Inflammatory macrophage treated with lipopolysaccharide for 1 hour (primary cell): ENCODE measurements at regions not wholly inside any gene's neighbourhood (a gene's known extent, or its start where the extent isn't known, plus 50 kb on each side); places are given as distances from the start of the nearest gene placed in this dataset.
"Not testable (repeated sequence)": the region's sequence is repeated elsewhere in the genome, so short reads cannot be mapped to it uniquely, and the experiment has no call there.

Source experiments
- DNase-seq, 2 donors: peaks; one replicate each; pipeline ENCODE4 v3.0.0-alpha.2; 2020 to 2022

DNA sequence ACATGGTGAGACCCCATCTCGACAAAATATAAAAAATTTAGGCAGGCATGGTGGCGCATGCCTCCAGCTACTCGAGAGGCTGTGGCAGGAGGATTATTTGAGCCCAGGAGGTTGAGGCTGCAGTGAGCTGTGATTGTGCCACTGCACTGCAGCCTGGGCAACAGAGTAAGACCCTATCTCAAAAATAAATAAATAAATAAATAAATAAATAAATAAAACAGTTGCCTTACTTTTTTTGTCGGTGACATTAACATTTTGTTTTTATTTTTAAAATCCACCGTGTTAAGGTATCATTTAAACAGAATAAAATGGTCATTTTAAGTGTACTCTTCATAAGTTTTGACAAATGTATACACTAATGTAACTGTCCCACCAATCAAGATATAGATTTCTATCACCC, 57.0 kb downstream of the RASL11A start:
- no peak for DNase-seq

DNA sequence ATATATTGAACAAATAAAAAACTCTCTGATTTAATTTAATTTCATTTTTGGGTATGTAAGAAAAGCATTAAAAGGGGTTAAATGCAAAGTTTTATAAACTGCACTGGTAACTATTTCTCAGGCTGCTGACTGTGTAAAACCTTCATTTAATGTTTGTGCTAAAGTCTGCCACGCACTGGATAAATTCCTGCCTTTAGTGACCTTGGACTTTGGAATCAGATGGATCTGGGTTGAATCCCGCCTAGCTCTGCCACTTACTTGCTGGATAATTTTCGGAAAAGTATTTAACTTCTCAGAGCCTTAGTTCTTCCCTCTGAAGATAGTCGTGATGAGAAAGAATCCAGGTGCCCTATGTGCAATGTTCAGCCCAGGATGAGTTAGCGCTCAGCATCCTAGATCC, 58.6 kb downstream of the RASL11A start:
- no peak for DNase-seq

DNA sequence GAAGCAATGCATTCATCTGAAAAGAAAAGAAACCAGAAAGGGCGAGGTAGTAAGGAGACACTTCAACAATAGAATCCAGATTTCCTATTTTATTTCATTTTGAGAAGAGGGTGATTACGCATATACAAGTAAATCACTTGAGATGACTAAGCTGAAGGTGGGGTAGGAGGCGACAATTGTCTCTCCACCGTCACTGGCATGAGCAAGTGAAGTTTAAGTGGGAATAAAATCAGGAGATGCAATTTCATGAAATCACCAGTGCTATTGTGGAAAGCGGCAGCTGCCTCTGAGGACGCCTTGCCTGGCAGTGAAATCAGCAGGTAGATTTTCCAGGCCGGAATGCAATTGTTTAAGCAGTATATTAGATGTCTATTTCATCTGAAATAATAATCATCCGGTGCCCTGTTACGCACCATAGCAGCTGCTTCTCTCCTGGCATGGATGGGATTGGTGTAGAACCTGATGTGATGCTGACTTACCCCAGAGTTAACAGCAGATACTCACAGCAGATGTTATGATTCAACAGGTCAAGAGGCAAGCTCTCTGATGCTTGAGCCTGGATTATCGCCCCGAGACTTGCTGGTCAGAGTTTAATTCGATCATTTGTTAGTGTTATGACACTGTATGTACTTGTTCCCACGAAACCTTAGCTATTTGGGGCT, 64.3 kb downstream of the RASL11A start:
- no peak for DNase-seq

DNA sequence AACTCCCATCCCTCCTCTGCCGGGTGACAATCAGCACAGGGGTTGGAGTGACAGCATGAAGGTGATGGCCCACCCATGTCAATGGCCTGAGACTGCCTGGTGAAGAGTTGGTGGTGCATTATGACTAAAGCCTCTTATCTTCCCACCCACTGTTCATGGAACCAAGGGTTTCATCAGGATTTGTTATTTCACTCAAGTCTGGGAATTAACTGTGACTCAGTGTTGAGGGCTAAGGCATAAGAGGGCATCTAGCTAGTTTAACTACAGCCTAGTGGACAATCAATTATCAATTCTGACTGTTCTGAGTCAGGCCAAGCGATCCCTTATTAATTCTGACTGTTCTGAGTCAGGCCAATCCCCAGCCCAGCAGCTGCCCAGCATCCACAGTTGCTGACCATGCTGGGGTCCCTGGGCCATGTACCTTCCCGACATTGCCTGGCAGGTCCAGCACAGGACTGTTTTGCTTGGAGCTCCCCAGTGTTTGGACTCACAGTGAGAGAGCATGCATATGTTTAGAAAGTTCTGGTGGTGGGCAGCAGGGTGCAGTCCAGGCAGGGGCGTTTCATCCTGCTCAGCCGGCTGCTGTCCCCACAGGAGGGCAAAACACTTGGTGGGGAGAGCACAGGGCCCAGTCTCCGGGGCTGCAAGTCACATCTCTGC, 65.5 kb downstream of the RASL11A start:
- DNase-seq, result peak in 1 of 2 donors; percentile 8

DNA sequence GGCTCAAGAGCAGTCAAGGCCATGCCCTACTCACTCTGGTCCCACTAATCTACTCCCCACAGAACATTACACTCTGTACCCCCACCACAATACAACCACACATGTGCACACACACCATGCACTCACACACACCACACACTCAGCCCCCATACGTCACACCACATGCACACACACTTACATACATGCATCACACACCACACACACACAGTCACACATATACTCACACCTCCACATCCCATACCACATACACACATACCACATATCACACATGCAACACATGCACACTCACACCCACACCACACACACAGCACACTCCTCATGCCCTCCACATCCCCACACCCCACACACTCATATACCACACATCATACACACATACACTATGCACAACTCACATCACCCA, 67.6 kb downstream of the RASL11A start:
- no peak for DNase-seq

GRCh38 chr13:27338816-27339215, 68.2 kb downstream of the RASL11A start:
- DNase-seq, result no peak

DNA sequence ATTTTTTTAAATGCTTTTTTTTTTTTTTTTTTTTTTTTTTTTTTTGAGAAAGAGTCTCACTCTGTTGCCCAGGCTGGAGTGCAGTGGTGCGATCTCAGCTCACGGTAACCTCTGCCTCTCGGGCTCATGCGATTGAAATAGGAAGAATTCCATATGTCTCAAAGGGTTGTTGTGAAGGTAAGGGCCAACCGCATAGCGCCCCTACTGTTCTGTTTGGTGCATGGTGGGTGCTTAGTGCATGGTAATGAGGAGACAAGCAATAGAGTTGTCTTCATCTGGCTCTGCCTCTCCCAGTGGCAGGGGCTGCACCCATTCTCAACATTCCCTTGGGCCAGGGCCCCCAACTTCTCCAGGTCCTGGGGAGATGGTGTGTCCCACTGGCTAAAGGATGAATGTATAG, 68.7 kb downstream of the RASL11A start:
- DNase-seq, result peak; percentile 24 to 55

GRCh38 chr13:27341616-27342015, 71.0 kb downstream of the RASL11A start:
- DNase-seq, result no peak

DNA sequence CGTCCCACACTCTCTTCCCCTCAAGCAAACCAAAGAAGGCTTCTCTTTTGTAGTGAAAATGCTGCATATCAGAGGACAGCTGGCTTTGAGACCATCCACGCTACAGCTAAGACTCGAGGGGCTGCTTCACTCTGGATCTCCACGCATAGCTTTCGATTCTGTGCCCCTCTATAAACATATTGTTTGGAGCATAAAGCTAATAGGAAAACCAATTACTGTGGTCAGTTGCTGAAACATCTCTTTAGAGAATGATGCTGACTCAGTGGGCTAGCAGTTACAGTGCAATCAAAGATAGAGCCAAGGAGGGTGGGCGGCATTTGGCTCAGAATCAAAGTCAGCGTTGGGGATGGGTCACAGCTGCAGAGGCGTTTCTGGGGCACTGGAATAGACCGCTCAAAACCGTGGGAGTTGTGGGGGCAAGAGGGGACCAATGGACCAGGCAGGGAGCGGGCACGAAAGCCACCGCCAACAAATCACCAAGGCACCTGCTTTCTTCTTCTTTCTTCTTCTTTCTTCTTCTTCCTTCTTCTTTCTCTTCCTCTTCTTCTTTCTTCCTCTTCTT, 76.7 kb downstream of the RASL11A start:
- no peak for DNase-seq

- no peak for DNase-seq
These were observed 76.0 kb upstream of the GTF3A start for GRCh38 chr13:27348461-27348860.

DNA sequence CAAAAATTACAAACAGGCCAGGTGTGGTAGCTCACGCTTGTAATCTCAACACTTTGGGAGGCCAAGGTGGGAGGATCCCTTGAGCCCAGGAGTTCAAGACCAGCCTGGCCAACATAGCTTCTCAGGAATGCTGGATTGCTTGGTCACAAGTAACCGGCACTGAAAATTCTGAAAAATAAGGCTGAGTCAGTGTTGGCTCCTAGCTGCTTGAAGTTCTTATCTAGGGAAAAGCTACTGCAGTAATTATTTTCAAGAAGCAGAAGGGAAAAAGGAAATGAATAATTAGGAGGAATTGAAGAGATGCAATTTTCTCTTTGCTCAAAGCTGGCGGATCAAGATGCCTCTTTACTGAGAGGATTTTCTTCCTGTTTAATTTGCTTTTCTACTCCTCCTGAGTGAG, 75.0 kb upstream of the GTF3A start:
- DNase-seq, result no peak

- not testable (repeated sequence) for DNase-seq
These were observed 73.6 kb upstream of the GTF3A start for GRCh38 chr13:27350825-27351224.

- no peak for DNase-seq
These were observed 71.7 kb upstream of the GTF3A start for GRCh38 chr13:27352698-27353097.

- no peak for DNase-seq
These were observed 71.2 kb upstream of the GTF3A start for GRCh38 chr13:27353166-27353583.

GRCh38 chr13:27353708-27354107, 70.7 kb upstream of the GTF3A start:
- no peak for DNase-seq

DNA sequence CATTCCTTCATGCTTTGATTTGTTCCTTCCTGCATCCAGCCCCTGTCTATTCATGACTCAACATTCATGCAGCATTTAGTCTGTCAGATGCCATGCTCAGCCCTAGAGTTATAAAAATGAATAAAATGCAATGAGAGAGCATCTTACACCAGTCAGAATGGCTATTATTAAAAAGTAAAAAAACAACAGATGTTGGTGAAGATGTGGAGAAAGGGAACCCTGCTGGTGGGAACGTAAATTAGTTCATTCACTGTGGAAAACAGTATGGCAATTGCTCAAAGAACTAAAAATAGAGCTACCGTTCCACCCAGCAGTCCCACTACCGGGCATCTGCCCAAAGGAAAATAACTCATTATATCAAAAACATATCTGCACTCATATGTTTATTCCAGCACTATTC, 70.0 kb upstream of the GTF3A start:
- DNase-seq, result no peak

DNA sequence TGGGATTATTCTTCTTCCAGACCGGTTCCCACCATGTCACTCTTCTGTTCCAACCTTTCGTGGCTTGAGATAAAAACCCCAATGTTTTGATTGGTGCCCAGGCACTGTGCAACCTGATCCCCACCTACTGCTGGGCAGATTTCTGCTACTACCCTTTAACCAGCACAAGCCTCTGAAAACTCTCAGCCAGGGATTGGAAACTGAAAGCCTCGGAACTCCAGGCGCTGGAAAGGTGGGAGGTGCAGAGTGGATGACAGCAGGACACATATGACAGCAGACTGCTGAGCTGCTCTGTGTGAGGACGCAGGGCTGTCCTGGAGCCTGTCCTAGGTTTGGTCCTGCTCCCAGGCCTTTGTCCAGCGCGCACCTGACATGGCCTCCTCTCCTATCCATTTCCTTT, 68.5 kb upstream of the GTF3A start:
- DNase-seq, result no peak

- no peak for DNase-seq
These were observed 66.0 kb upstream of the GTF3A start for GRCh38 chr13:27358420-27358819.

DNA sequence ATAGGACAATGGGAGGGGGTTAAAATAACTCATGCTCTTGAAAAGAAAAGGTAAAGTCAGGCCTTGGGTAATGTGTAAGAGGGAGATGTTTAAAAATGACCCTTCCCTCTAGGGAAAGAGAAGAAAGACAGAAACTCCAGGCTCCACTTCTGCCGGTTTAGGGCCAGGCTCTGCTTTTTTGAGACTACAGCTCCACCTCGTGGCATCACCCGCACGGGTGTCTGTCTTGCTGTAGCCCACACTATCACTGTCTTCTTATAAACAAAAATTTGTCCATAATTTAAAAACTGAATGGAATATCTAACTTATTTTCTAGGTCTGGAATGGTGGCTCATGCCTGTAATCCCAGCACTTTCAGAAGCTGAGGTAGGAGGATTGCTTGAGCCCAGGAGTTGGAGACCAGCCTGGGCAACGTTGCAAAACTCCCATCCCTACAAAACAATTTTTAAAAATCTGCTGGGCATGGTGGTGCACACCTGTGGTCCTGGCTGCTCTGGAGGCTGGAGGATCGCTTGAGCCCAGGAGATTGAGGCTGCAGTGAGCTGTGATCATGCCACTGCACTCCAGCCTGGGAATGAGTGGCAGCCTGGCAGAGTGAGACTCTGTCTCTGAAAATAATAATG, 65.1 kb upstream of the GTF3A start:
- DNase-seq, result peak; percentile 41 to 72

DNA sequence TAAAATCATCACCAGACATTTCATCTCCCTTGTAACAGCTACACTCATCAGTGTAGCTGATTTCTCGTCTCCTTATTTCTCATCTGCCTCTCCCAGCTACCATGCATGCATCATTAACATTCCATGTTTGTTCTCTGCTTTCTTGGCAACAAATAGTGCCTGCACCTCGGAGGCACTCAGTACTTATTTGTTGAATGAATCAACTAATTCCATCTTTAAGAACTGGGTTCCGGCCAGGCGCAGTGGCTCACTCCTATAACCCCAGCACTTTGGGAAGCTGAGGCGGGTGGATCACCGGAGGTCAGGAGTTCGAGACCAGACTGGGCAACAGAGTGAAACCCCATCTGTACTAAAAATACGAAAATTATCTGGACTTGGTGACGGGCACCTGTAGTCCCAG, 63.9 kb upstream of the GTF3A start:
- no peak for DNase-seq

DNA sequence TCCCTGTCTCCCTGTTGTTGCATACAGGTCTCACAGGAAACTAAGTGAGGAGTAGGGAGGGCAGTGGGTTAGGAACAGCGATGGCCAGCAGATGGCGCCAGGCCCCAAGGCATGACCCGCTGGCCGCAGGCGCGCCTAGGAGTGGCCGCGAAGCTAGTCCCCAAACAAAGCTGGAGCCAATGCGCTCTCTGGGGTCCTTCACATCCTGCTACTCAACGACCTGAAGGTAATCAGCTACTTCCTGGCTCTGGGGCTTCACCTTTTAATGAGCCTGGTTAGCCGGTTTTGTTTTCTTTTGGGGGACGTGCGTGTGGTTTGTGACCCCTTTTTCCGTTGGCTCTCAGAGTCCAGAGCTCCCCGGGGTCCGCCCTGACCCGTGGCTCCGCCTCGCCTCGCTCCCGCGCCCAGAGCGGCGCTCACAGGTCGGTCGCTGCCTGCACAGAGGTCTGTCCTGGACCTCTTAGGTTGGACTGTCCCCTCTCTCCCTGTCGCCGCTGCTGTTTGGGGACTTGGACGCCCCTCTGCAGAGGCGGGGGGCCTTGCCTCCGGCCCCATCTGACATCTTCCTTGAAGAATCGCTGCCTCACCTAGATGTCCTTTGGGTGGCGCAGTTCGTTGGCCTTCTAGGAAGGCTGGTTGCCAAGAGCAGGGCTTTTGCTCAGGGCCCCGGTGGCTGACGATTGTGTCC, 62.2 kb upstream of the GTF3A start:
- DNase-seq, result peak; percentile 60 to 94

- not testable (repeated sequence) for DNase-seq
These were observed 60.8 kb upstream of the GTF3A start for GRCh38 chr13:27363637-27364036.

- no peak for DNase-seq
These were observed 56.8 kb upstream of the GTF3A start for GRCh38 chr13:27367570-27367969.
